Prostate gland (tissue), 2 donors: ENCODE measurements at regions not wholly inside any gene's neighbourhood (a gene's known extent, or its start where the extent isn't known, plus 50 kb on each side); places are given as distances from the start of the nearest gene placed in this dataset.

Experiments
- CTCF ChIP-seq, 4 experiments: fragments of 200-600 bp in 2 of 4; fragments of 450-650 bp in 2 of 4; sonication (generic) in 2 of 4; IDR thresholded peaks; 1 replicate in 3 of 4; 2 replicates in 1 of 4; pipeline ENCODE4 v1.5.1; 2016 to 2019; ENCODE audit warnings: antibody characterized with exemption in 4 of 4, mild to moderate bottlenecking in 2 of 4, moderate library complexity in 2 of 4
- POLR2A ChIP-seq: fragments of 450-650 bp; IDR thresholded peaks from one replicate; pipeline ENCODE4 v1.6.1; 2016; ENCODE audit warnings: antibody characterized with exemption, mild to moderate bottlenecking

GRCh38 chr10:84965468-84965867 lies 637.1 kb downstream of the CCSER2 start:
- TF ChIP-seq CTCF (IDR thresholded peaks at IDR 0.05), result no peak
- TF ChIP-seq POLR2A, result no peak
